B cell (primary cell): ENCODE measurements at regions not wholly inside any gene's neighbourhood (a gene's known extent, or its start where the extent isn't known, plus 50 kb on each side); places are given as distances from the start of the nearest gene placed in this dataset.

Source experiments
- ATAC-seq: fragments of 200-7000 bp; cut with Tn5 transposase; one replicate; pipeline ENCODE4 v1.10.0; 2021; ENCODE audit warnings: low read depth, mild to moderate bottlenecking, moderate number of reproducible peaks, moderate library complexity
- CTCF ChIA-PET: fragments of 350-600 bp; sonication (Branson Sonifier 250); formaldehyde crosslinking; loops from one replicate; lab custom pipeline; 2021; ENCODE audit warnings: antibody characterized with exemption, inconsistent platforms; lab: Charles Lee
- POLR2A ChIA-PET: fragments of 350-600 bp; sonication (Branson Sonifier 250); formaldehyde crosslinking; loops from one replicate; lab custom pipeline; 2021; ENCODE audit warnings: antibody characterized with exemption; lab: Charles Lee
- DNase-seq: peaks from one replicate; pipeline ENCODE4 v3.0.0; 2013
- H2AFZ ChIP-seq: 2 replicates; pipeline ENCODE4 v1.6.1; 2012; ENCODE audit warnings: mild to moderate bottlenecking, low read depth, low read length; ENCODE audit not compliant: insufficient read depth, poor library complexity, severe bottlenecking
- H3K27ac ChIP-seq, 2 donors: 1 replicate in 1 of 2; 2 replicates in 1 of 2; pipeline ENCODE4 v1.5.1; 2012 to 2013; ENCODE audit warnings: low read length in 2 of 2, mild to moderate bottlenecking in 2 of 2, moderate library complexity in 1 of 2
- H3K27me3 ChIP-seq, 4 experiments: fragments of 200-600 bp in 1 of 4; sonication (generic) in 1 of 4; replicated peaks in 1 of 4; 1 replicate in 2 of 4; 2 replicates in 2 of 4; pipeline versions ENCODE4 v1.6.1 to v1.7.0; 2013 to 2016; ENCODE audit warnings: low read length in 3 of 4, mild to moderate bottlenecking in 2 of 4, mixed read lengths in 1 of 4, moderate library complexity in 1 of 4; ENCODE audit not compliant: insufficient read depth in 4 of 4, control insufficient read depth in 3 of 4; ENCODE audit errors: control extremely low read depth in 1 of 4
- H3K36me3 ChIP-seq, 2 experiments: replicated peaks in 1 of 2; 1 replicate in 1 of 2; 2 replicates in 1 of 2; pipeline versions ENCODE4 v1.6.1 to v1.7.1; 2013; ENCODE audit warnings: low read length in 1 of 2; ENCODE audit not compliant: insufficient read depth in 2 of 2, control insufficient read depth in 1 of 2; ENCODE audit errors: control extremely low read depth in 1 of 2, extremely low read depth in 1 of 2
- H3K4me1 ChIP-seq, 2 donors: fragments of 200-600 bp in 1 of 2; sonication (generic) in 1 of 2; 1 replicate in 1 of 2; 2 replicates in 1 of 2; pipeline versions ENCODE4 v1.5.1 to v1.6.1; 2013 to 2017; ENCODE audit warnings: low read length in 2 of 2; ENCODE audit not compliant: control insufficient read depth in 2 of 2, insufficient read depth in 2 of 2
- H3K4me2 ChIP-seq: replicated peaks from 2 replicates; pipeline ENCODE3; 2012; ENCODE audit warnings: mild to moderate bottlenecking, low read depth, low read length; ENCODE audit not compliant: poor library complexity, severe bottlenecking
- H3K4me3 ChIP-seq, 5 experiments: fragments of 200-600 bp in 1 of 5; sonication (generic) in 1 of 5; 1 replicate in 3 of 5; 2 replicates in 2 of 5; pipeline versions ENCODE4 v1.5.1 to v1.7.0; 2011 to 2016; ENCODE audit warnings: low read length in 4 of 5, mild to moderate bottlenecking in 4 of 5, low read depth in 2 of 5, control low read depth in 1 of 5, moderate library complexity in 1 of 5; ENCODE audit not compliant: insufficient read depth in 1 of 5; ENCODE audit errors: control extremely low read depth in 1 of 5, extremely low read depth in 1 of 5
- H3K79me2 ChIP-seq: fragments of 200-600 bp; sonication (generic); one replicate; pipeline ENCODE4 v1.6.0; 2016; ENCODE audit warnings: low read length; ENCODE audit not compliant: control insufficient read depth, insufficient read depth
- H3K9ac ChIP-seq: fragments of 200-600 bp; sonication (generic); 2 replicates; pipeline ENCODE4 v1.6.1; 2017; ENCODE audit warnings: mild to moderate bottlenecking, low read length, moderate library complexity
- H3K9me3 ChIP-seq, 3 donors: one replicate each; pipeline versions ENCODE4 v1.6.1 to v1.7.1; 2013; ENCODE audit warnings: low read length in 2 of 3; ENCODE audit not compliant: control insufficient read depth in 2 of 3, insufficient read depth in 1 of 3; ENCODE audit errors: control extremely low read depth in 1 of 3
- H4K20me1 ChIP-seq: 2 replicates; pipeline ENCODE4 v1.6.0; 2012; ENCODE audit warnings: mild to moderate bottlenecking, low read length; ENCODE audit not compliant: insufficient read depth, control insufficient read depth, poor library complexity, severe bottlenecking
- H3K27ac Mint-ChIP-seq: one replicate; pipeline ENCODE4 v1.8.0; 2021; ENCODE audit warnings: mixed read lengths
- H3K27me3 Mint-ChIP-seq: one replicate; pipeline ENCODE4 v1.8.0; 2021; ENCODE audit warnings: mixed read lengths
- H3K4me1 Mint-ChIP-seq: one replicate; pipeline ENCODE4 v1.8.0; 2021; ENCODE audit warnings: mixed read lengths
- H3K4me3 Mint-ChIP-seq: one replicate; pipeline ENCODE4 v1.8.0; 2021; ENCODE audit warnings: mixed read lengths
- H3K9me3 Mint-ChIP-seq: one replicate; pipeline ENCODE4 v1.8.0; 2022; ENCODE audit warnings: mixed read lengths; ENCODE audit not compliant: insufficient read depth
- EZH2 ChIP-seq: IDR thresholded peaks from 2 replicates; pipeline ENCODE4 v1.6.1; 2012; ENCODE audit warnings: borderline replicate concordance, low read depth, mild to moderate bottlenecking, moderate library complexity, low read length; ENCODE audit not compliant: insufficient read depth, poor library complexity, severe bottlenecking
- WGBS: methylation state at CpG from one replicate; pipeline ENCODE4 v1.1.5; 2013; ENCODE audit warnings: missing lambda C conversion rate; ENCODE audit not compliant: insufficient coverage; 5-methylcytosine and 5-hydroxymethylcytosine counted together
- intact Hi-C: fragments of 100-400 bp; cut with micrococcal nuclease; formaldehyde crosslinking; loops from one replicate; pipeline ENCODE4 v1.10.0; 2022
- TF ChIP-seq, protein P1 (sequence below): fragments of 200-600 bp; IDR thresholded peaks from one replicate; pipeline ENCODE4 v1.8.0; 2022; ENCODE audit warnings: antibody characterized with exemption, mild to moderate bottlenecking

DNA sequence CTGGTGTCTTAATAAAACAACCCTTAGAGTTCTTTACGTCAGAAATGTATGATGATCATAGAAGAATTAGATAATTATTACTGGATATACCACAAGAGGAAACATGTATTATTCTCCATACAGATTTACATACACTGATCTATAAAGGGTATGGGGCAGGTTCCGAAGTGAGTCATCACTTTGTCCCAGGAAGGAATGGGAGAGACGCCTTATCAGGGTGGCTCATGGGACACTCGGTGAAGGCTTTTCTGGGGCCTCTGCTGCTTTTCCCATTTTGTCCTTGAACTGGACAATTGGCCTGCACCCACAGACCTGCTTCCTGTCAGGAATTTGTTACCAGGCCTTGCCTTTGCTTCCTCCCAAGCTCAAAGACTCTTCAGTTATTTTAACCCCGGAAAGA lies 233.8 kb upstream of the RUNX1 start:
- H3K36me3 ChIP-seq = no peaks in the 10 kb centered on the region
- no peaks in the 10 kb centered on the region for H4K20me1 ChIP-seq
- Mint-ChIP-seq H3K4me3 (no peak overlapping the region), H3K27me3 (no peaks in the 10 kb centered on the region), H3K4me1 (no peaks in the 10 kb centered on the region), H3K27ac (no peak overlapping the region), H3K9me3 (peaks cover 3% of the 10 kb centered on the region)
- DNase-seq = no peak
- no peak overlapping the region for H3K9ac ChIP-seq
- no peaks in the 10 kb centered on the region for H3K79me2 ChIP-seq
- peaks cover 0 to 8% (median 7%) of the 10 kb centered on the region in 3 donors for H3K9me3 ChIP-seq
- H3K4me3 ChIP-seq = no peak overlapping the region
- no peak overlapping the region for H2AFZ ChIP-seq
- no peaks in the 10 kb centered on the region for H3K27me3 ChIP-seq
- no peaks in the 10 kb centered on the region for H3K4me1 ChIP-seq
- intact Hi-C loops = no loop called here
- WGBS = 100% methylated on average over 3 of the region's 5 CpGs
- POLR2A ChIA-PET = no interaction called here
- no peak overlapping the region for H3K27ac ChIP-seq
- TF ChIP-seq EZH2 = no peak
- TF ChIP-seq, protein P1, sequence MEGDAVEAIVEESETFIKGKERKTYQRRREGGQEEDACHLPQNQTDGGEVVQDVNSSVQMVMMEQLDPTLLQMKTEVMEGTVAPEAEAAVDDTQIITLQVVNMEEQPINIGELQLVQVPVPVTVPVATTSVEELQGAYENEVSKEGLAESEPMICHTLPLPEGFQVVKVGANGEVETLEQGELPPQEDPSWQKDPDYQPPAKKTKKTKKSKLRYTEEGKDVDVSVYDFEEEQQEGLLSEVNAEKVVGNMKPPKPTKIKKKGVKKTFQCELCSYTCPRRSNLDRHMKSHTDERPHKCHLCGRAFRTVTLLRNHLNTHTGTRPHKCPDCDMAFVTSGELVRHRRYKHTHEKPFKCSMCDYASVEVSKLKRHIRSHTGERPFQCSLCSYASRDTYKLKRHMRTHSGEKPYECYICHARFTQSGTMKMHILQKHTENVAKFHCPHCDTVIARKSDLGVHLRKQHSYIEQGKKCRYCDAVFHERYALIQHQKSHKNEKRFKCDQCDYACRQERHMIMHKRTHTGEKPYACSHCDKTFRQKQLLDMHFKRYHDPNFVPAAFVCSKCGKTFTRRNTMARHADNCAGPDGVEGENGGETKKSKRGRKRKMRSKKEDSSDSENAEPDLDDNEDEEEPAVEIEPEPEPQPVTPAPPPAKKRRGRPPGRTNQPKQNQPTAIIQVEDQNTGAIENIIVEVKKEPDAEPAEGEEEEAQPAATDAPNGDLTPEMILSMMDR = no peak
- ATAC-seq = no peak
- CTCF ChIA-PET = no interaction called here
- H3K4me2 ChIP-seq = no peak overlapping the region

GRCh38 chr21:35281956-35282355 lies 232.9 kb upstream of the RUNX1 start:
- DNase-seq = no peak
- Mint-ChIP-seq H3K27me3 (no peaks in the 10 kb centered on the region), H3K4me3 (no peak overlapping the region), H3K9me3 (no peaks in the 10 kb centered on the region), H3K4me1 (no peaks in the 10 kb centered on the region), H3K27ac (no peak overlapping the region)
- CTCF ChIA-PET = no interaction called here
- WGBS = 15% methylated on average over 3 of the region's 3 CpGs
- peaks cover 0 to 3% (median 0%) of the 10 kb centered on the region in 3 donors for H3K9me3 ChIP-seq
- H3K4me2 ChIP-seq = no peak overlapping the region
- no peak overlapping the region for H3K9ac ChIP-seq
- POLR2A ChIA-PET = interaction anchor here (0.6 kb wide), 1 partner anchor 141 kb away, joined by 3 read pairs; no protein-coding TSS in a partner anchor
- no peaks in the 10 kb centered on the region for H3K79me2 ChIP-seq
- TF ChIP-seq, protein P1 = no peak
- no peak for TF ChIP-seq EZH2
- no peaks in the 10 kb centered on the region for H3K4me1 ChIP-seq
- H3K27me3 ChIP-seq = no peaks in the 10 kb centered on the region
- no peak overlapping the region for H2AFZ ChIP-seq
- ATAC-seq = no peak
- intact Hi-C loops = no loop called here
- H3K4me3 ChIP-seq = no peak overlapping the region
- no peaks in the 10 kb centered on the region for H4K20me1 ChIP-seq
- H3K36me3 ChIP-seq = no peaks in the 10 kb centered on the region
- no peak overlapping the region for H3K27ac ChIP-seq
